Dendritic cell treated with granulocyte-macrophage colony-stimulating factor and Interleukin-4, amounts not matched to agents 40 ng/mL and 50 ng/mL, for 4 days (primary cell): ENCODE measurements at regions not wholly inside any gene's neighbourhood (a gene's known extent, or its start where the extent isn't known, plus 50 kb on each side); places are given as distances from the start of the nearest gene placed in this dataset.

Source experiments
- H3K27ac Mint-ChIP-seq: one replicate; pipeline ENCODE4 v1.8.0; 2022; ENCODE audit warnings: mild to moderate bottlenecking, mixed read lengths
- H3K27me3 Mint-ChIP-seq: one replicate; pipeline ENCODE4 v1.8.0; 2022; ENCODE audit warnings: mild to moderate bottlenecking, mixed read lengths
- H3K36me3 Mint-ChIP-seq: one replicate; pipeline ENCODE4 v1.8.0; 2022; ENCODE audit warnings: low read depth, mixed read lengths
- H3K4me1 Mint-ChIP-seq: one replicate; pipeline ENCODE4 v1.8.0; 2022; ENCODE audit warnings: low read depth, mixed read lengths
- H3K4me3 Mint-ChIP-seq: one replicate; pipeline ENCODE4 v1.8.0; 2022; ENCODE audit warnings: mild to moderate bottlenecking, moderate library complexity, mixed read lengths
- H3K9me3 Mint-ChIP-seq: one replicate; pipeline ENCODE4 v1.8.0; 2022; ENCODE audit warnings: mixed read lengths
- intact Hi-C: fragments of 100-400 bp; cut with micrococcal nuclease; formaldehyde crosslinking; loops from one replicate; pipeline ENCODE4 v1.15.0; 2022

GRCh38 chr3:88912294-88912877, 195.0 kb upstream of the EPHA3 start:
- Mint-ChIP-seq H3K9me3 (no peaks in the 10 kb centered on the region), H3K27me3 (no peaks in the 10 kb centered on the region), H3K27ac (no peak overlapping the region), H3K4me1 (no peaks in the 10 kb centered on the region), H3K36me3 (no peaks in the 10 kb centered on the region), H3K4me3 (no peak overlapping the region)
- intact Hi-C loops = no loop called here

- Mint-ChIP-seq H3K4me1 (no peaks in the 10 kb centered on the region), H3K27me3 (no peaks in the 10 kb centered on the region), H3K36me3 (no peaks in the 10 kb centered on the region), H3K9me3 (no peaks in the 10 kb centered on the region), H3K4me3 (no peak overlapping the region), H3K27ac (no peak overlapping the region)
- intact Hi-C loops = no loop called here
Observed at GRCh38 chr3:88918841-88919240, 188.6 kb upstream of the EPHA3 start.

- Mint-ChIP-seq H3K27me3 (no peaks in the 10 kb centered on the region), H3K4me1 (no peaks in the 10 kb centered on the region), H3K27ac (no peak overlapping the region), H3K9me3 (no peaks in the 10 kb centered on the region), H3K4me3 (no peak overlapping the region), H3K36me3 (no peaks in the 10 kb centered on the region)
- intact Hi-C loops = no loop called here
Observed at GRCh38 chr3:88921986-88922385, 185.4 kb upstream of the EPHA3 start.

- H3K27me3 Mint-ChIP-seq = no peaks in the 10 kb centered on the region
- intact Hi-C loops = no loop called here
Observed at GRCh38 chr3:88926221-88926620, 181.2 kb upstream of the EPHA3 start.

GRCh38 chr3:88930611-88931010, 176.8 kb upstream of the EPHA3 start:
- H3K27me3 Mint-ChIP-seq = no peaks in the 10 kb centered on the region
- H3K27ac Mint-ChIP-seq = no peak overlapping the region
- no peak overlapping the region for H3K4me3 Mint-ChIP-seq
- intact Hi-C loops = no loop called here
- no peaks in the 10 kb centered on the region for H3K4me1 Mint-ChIP-seq
- peaks cover 13% of the 10 kb centered on the region for H3K9me3 Mint-ChIP-seq
- H3K36me3 Mint-ChIP-seq = no peaks in the 10 kb centered on the region

More at GRCh38 chr3:88926221-88926620, 181.2 kb upstream of the EPHA3 start:
- Mint-ChIP-seq H3K4me3 (no peak overlapping the region), H3K9me3 (no peaks in the 10 kb centered on the region), H3K27ac (no peak overlapping the region), H3K4me1 (no peaks in the 10 kb centered on the region), H3K36me3 (no peaks in the 10 kb centered on the region)

GRCh38 chr3:88936831-88937230, 170.6 kb upstream of the EPHA3 start:
- intact Hi-C loops = no loop called here
- Mint-ChIP-seq H3K9me3 (peaks cover 45% of the 10 kb centered on the region), H3K4me1 (no peaks in the 10 kb centered on the region), H3K4me3 (no peak overlapping the region), H3K27me3 (no peaks in the 10 kb centered on the region), H3K27ac (no peak overlapping the region), H3K36me3 (no peaks in the 10 kb centered on the region)

- Mint-ChIP-seq H3K27ac (no peak overlapping the region), H3K9me3 (peaks cover 49% of the 10 kb centered on the region), H3K4me1 (no peaks in the 10 kb centered on the region), H3K4me3 (no peak overlapping the region), H3K36me3 (no peaks in the 10 kb centered on the region), H3K27me3 (no peaks in the 10 kb centered on the region)
- intact Hi-C loops = no loop called here
Observed at GRCh38 chr3:88940296-88940695, 167.1 kb upstream of the EPHA3 start.

- intact Hi-C loops = no loop called here
- Mint-ChIP-seq H3K9me3 (peaks cover 12% of the 10 kb centered on the region), H3K27ac (no peak overlapping the region), H3K36me3 (no peaks in the 10 kb centered on the region), H3K27me3 (no peaks in the 10 kb centered on the region), H3K4me3 (no peak overlapping the region), H3K4me1 (no peaks in the 10 kb centered on the region)
Observed at GRCh38 chr3:88947013-88947412, 160.4 kb upstream of the EPHA3 start.

GRCh38 chr3:88954853-88955252, 152.6 kb upstream of the EPHA3 start:
- no peak overlapping the region for H3K4me3 Mint-ChIP-seq
- H3K36me3 Mint-ChIP-seq = no peaks in the 10 kb centered on the region

GRCh38 chr3:88955274-88955673, 152.1 kb upstream of the EPHA3 start:
- Mint-ChIP-seq H3K36me3 (no peaks in the 10 kb centered on the region), H3K27ac (no peak overlapping the region), H3K4me1 (no peaks in the 10 kb centered on the region), H3K9me3 (peaks cover 5% of the 10 kb centered on the region), H3K27me3 (no peaks in the 10 kb centered on the region), H3K4me3 (no peak overlapping the region)
- intact Hi-C loops = no loop called here

More at GRCh38 chr3:88954853-88955252, 152.6 kb upstream of the EPHA3 start:
- Mint-ChIP-seq H3K27me3 (no peaks in the 10 kb centered on the region), H3K9me3 (peaks cover under 1% of the 10 kb centered on the region), H3K27ac (no peak overlapping the region), H3K4me1 (no peaks in the 10 kb centered on the region)
- intact Hi-C loops = no loop called here

- no peaks in the 10 kb centered on the region for H3K27me3 Mint-ChIP-seq
- H3K36me3 Mint-ChIP-seq = no peaks in the 10 kb centered on the region
- H3K4me3 Mint-ChIP-seq = no peak overlapping the region
- no peaks in the 10 kb centered on the region for H3K4me1 Mint-ChIP-seq
- H3K9me3 Mint-ChIP-seq = peaks cover 6% of the 10 kb centered on the region
- intact Hi-C loops = no loop called here
- no peak overlapping the region for H3K27ac Mint-ChIP-seq
Observed at GRCh38 chr3:88957711-88958439, 149.5 kb upstream of the EPHA3 start.

- Mint-ChIP-seq H3K4me1 (no peaks in the 10 kb centered on the region), H3K36me3 (no peaks in the 10 kb centered on the region), H3K27me3 (no peaks in the 10 kb centered on the region), H3K27ac (no peak overlapping the region), H3K9me3 (peaks cover 15% of the 10 kb centered on the region), H3K4me3 (no peak overlapping the region)
- intact Hi-C loops = no loop called here
Observed at GRCh38 chr3:88960019-88960418, 147.4 kb upstream of the EPHA3 start.

GRCh38 chr3:88963003-88963402, 144.4 kb upstream of the EPHA3 start:
- intact Hi-C loops = no loop called here
- H3K4me1 Mint-ChIP-seq = no peaks in the 10 kb centered on the region
- no peak overlapping the region for H3K4me3 Mint-ChIP-seq
- H3K27ac Mint-ChIP-seq = no peak overlapping the region
- H3K27me3 Mint-ChIP-seq = no peaks in the 10 kb centered on the region
- H3K9me3 Mint-ChIP-seq = peaks cover 15% of the 10 kb centered on the region
- H3K36me3 Mint-ChIP-seq = no peaks in the 10 kb centered on the region

GRCh38 chr3:88979760-88980159, 127.7 kb upstream of the EPHA3 start:
- no peak overlapping the region for H3K4me3 Mint-ChIP-seq
- H3K4me1 Mint-ChIP-seq = no peaks in the 10 kb centered on the region
- H3K27ac Mint-ChIP-seq = no peak overlapping the region
- intact Hi-C loops = no loop called here
- no peaks in the 10 kb centered on the region for H3K36me3 Mint-ChIP-seq
- no peaks in the 10 kb centered on the region for H3K27me3 Mint-ChIP-seq
- peaks cover 12% of the 10 kb centered on the region for H3K9me3 Mint-ChIP-seq

GRCh38 chr3:88983458-88983857, 124.0 kb upstream of the EPHA3 start:
- Mint-ChIP-seq H3K27ac (no peak overlapping the region), H3K4me3 (no peak overlapping the region), H3K4me1 (no peaks in the 10 kb centered on the region), H3K27me3 (no peaks in the 10 kb centered on the region), H3K9me3 (peaks cover 7% of the 10 kb centered on the region), H3K36me3 (no peaks in the 10 kb centered on the region)
- intact Hi-C loops = no loop called here
